ENCODE measurements at regions not wholly inside any gene's neighbourhood (a gene's known extent, or its start where the extent isn't known, plus 50 kb on each side); places are given as distances from the start of the nearest gene placed in this dataset.

GRCh38 chr4:184879271-184879670 is 53.5 kb upstream of the ACSL1 start:
- DNase-seq (ENCODE audit: low spot score) = no peak

GRCh38 chr4:184882276-184882675 is 56.5 kb upstream of the ACSL1 start:
- DNase-seq (ENCODE audit: low spot score) = no peak

DNA sequence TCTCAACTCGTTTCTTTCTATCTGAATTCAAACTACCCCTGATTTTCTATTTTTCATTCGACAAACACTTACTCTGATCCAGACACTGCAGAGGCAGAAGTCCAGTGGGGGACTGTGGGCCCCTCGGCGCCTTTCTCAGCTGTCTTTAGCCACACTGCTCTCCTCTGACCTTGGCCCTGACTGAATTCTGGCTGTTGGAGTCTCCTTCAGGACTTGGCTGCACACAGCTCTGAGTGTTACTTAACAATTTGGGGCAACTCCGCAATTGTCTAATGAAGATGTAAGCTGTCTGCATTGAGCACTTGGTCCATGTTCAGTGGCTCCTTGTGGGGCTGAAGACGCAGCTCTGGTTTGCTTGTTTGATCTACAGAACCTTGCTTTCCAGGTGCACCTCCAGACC is 57.3 kb upstream of the ACSL1 start:
- no peak for DNase-seq (ENCODE audit: low spot score)

- DNase-seq (ENCODE audit: low spot score) = no peak
Observed at GRCh38 chr4:184884883-184885282, 59.1 kb upstream of the ACSL1 start.

DNA sequence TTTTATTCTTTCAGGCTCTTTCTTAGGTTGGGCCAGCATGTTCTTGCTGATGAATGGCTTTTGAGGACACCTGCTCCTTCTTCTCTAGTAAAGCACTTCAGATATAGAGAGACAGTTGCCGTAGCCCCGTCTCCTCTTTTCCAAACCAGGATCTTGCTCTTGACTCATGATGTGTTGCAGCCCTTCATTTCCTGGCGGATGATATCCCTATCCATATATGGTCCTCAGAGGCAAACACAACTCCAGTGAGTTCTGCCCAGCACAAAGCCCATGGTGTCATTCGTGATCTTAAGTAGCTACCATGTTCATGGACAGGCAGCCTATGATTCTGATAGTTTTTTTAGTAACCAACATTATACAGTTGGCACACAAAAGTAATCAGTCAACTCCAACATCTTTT is 59.8 kb upstream of the ACSL1 start:
- no peak for DNase-seq (ENCODE audit: low spot score)

- DNase-seq (ENCODE audit: low spot score) = no peak
Observed at GRCh38 chr4:184887333-184887732, 61.6 kb upstream of the ACSL1 start.

DNA sequence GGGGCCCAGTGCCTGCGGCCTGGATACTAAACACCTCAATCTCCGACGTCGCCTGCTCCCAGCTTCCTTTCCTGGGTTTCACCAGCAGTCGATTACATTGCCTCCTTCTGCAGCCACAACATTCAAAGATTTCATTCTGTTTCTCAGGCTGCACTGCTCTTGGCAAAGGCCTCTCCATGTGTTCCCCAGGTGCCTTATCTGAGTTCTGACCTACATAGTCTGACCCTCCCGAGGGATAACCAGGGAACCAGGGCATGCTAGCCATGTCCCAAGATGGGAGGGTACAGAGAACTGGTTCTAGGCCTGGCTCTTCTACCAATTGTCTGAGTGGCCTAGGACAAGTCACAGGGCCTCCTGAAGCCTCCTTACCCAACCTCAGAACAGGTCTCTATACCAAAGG is 62.2 kb upstream of the ACSL1 start:
- no peak for DNase-seq (ENCODE audit: low spot score)

DNA sequence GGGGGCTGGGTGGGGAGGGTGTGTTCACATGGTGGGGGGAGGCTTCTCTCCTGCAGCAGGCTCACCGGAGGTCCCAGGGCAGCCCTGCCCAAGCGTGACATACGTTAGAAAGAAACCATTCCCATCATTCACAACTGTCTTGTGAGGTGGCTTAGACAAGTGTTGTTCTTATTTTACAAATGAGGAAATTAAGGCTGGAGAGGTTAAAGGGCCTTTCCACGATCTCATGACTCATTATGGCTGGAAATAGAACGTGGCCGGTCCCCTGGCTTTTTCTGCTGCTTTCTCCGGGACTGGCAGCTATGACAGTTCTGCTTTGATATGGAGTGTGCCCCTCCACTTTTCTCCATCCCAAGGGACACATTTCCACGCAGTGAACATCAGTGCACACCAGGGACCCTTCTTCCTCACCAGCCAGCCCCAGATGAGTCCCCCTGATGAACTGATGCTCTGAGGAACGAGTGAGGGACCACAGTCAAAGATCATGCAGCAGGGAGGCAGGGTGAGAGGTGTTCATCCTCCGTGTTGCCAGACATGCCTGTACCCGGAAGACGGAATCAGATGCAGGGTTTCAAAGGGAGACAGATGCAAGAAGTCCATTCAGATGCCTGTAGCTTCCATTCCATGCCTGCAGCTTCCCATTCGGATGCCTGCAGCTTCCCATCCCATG is 64.0 kb upstream of the ACSL1 start:
- no peak for DNase-seq (ENCODE audit: low spot score)

DNA sequence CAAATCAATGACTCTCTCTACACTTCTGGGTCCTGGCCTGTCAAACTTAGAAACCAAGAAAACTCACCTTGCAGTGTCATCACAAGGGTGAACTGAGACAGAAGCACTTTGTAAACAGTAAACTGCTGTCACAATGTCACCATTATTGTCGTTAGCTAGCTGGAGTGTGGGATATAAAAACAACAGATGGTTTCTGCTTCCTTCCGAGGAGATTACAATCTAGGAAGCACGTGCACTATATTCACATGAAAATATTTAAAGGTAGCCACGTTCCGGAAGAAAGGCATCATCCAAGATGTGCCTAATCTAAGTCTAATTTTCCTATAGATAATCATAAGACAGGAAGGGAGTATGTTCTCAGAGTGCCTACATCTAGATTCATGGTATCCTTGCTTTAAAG is 64.7 kb upstream of the ACSL1 start:
- no peak for DNase-seq (ENCODE audit: low spot score)

DNA sequence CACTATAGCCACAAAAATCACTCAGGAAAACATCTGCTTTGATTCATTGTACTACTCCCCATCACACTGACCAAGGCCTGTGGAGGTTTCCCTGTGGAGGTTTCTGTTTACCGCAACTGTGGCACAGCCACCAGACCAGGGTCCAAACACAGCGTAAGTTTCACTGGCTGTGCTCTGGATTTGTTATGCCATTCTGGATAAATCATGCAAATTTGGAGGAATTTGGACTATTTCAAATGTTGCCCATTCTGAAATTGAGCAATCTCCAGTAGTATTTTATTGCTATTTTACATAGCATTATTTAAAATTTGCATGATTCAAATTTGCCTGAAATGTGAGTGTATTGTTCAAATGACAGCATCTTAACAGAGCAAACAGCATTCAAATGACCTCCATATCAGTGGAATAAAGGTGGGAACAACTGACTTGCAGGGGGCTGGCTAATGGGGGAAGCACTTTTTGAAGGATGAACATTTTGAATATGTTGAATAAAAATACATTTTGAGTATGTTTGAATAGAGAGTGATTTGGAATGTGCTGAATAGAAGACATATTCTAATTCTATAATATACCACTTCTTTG is 66.1 kb upstream of the ACSL1 start:
- DNase-seq (ENCODE audit: low spot score) = no peak

- peak; percentile 46 for DNase-seq (ENCODE audit: low spot score)
Observed at GRCh38 chr4:184892999-184893398, 67.2 kb upstream of the ACSL1 start.

GRCh38 chr4:184893801-184894571 is 68.2 kb upstream of the ACSL1 start:
- no peak for DNase-seq (ENCODE audit: low spot score)

DNA sequence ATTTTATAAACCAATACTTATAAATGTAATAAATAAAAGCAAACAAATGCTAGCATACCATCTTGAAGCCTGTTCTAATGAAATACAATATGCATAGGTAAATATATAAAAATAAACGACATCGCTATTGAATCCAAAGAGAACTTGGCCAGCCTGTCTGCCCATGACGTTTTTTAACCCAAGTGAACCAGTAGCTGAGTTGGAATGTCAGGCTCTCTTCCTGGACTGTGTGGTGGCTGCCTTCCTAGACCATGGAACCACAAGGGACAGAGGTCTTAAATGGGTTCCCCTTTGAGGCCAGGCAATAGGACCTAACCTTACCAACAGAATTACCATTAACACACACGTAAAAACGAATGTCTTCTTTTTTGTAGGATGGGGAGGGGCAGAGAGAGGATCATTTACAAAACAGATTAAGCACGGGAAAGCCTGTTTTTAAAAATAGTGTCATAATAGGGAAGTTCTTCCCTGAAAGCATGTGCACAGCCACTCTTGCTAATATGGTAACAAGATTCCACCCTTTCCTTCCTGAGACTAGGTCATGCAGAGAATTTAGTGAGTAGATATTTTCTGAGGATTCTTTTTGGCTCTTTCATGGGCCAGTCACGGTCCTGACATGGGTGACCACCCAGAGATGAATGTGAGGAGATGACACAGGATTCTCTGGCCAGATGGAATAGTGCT is 69.4 kb upstream of the ACSL1 start:
- DNase-seq (ENCODE audit: low spot score) = no peak

GRCh38 chr4:184896868-184897715 is 71.3 kb upstream of the ACSL1 start:
- DNase-seq (ENCODE audit: low spot score) = no peak

GRCh38 chr4:184897895-184898294 is 72.1 kb upstream of the ACSL1 start:
- no peak for DNase-seq (ENCODE audit: low spot score)

- no peak for DNase-seq (ENCODE audit: low spot score)
Observed at GRCh38 chr4:184898793-184899192, 73.0 kb upstream of the ACSL1 start.

GRCh38 chr4:184899261-184900134 is 73.7 kb upstream of the ACSL1 start:
- no peak for DNase-seq (ENCODE audit: low spot score)

- no peak for DNase-seq (ENCODE audit: low spot score)
Observed at GRCh38 chr4:184900184-184900583, 74.4 kb upstream of the ACSL1 start.

DNA sequence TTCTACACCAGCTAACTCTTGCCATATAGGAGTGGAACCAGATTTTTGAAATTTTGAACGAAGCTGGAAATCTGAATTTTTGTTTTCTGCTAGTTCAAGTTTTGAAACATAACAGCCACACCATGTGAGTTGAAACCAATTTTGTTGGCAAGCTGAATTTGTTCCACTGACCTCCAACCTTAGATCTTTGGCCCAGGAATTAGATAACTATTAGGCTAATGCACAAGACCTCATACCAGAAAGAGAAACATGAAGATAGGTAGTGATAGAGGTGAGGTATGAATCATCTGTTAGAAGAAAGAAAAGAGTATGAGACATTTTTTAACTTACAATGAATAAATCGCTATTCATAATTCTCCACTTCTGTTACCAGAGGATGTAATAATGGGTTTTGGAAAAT is 76.8 kb upstream of the ACSL1 start:
- DNase-seq (ENCODE audit: low spot score) = no peak

GRCh38 chr4:184906480-184907097 is 80.8 kb upstream of the ACSL1 start:
- no peak for DNase-seq (ENCODE audit: low spot score)

Measured in SK-N-DZ (cell line).